Stimulated activated CD8-positive, alpha-beta memory T cell treated with anti-CD3 and anti-CD28 coated beads, Interleukin-15, amount 100 ng/mL, for 4 hours (primary cell): ENCODE measurements at regions not wholly inside any gene's neighbourhood (a gene's known extent, or its start where the extent isn't known, plus 50 kb on each side); places are given as distances from the start of the nearest gene placed in this dataset.
"Not testable (repeated sequence)": the region's sequence is repeated elsewhere in the genome, so short reads cannot be mapped to it uniquely, and the experiment has no call there.

Source experiments
- DNase-seq, 2 donors: peaks; one replicate each; pipeline ENCODE4 v3.0.0-alpha.2; 2020; ENCODE audit warnings: low read depth in 2 of 2

DNA sequence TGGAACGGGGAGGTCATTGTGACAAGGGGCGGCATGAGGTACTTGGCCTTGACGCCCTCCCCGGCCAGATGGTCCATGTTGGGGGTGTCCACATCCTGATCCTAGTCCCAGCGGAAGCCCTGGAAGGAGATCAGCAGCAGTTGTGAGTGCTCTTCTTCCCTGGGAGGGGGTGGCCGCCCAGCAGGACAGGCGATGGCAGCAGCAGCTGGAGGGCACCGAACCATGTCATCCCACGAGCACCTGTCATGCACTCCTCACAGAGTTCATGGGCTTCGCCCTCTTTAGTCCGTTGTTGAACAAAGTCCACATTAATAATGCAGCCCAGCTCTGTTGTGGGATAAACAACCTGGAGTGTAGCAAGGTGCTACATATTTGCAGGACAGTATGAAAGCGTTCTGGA, 130.7 kb downstream of the UNC93B1 start:
- DNase-seq: not testable (repeated sequence)

DNA sequence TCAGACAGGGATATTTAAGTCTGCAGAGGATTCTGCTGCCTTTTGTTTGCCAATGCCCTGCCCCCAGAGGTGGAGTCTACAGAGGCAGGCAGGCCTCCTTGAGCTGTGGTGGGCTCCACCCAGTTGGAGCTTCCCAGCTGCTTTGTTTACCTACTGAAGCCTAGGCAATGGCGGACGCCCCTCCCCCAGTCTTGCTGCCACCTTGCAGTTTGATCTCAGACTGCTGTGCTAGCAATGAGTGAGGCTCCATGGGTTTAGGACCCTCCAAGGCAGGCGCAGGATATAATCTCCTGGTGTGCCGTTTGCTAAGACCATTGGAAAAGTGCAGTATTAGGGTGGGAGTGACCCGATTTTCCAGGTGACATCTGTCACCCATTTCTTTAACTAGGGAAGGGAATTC, 132.7 kb downstream of the UNC93B1 start:
- not testable (repeated sequence) for DNase-seq

DNA sequence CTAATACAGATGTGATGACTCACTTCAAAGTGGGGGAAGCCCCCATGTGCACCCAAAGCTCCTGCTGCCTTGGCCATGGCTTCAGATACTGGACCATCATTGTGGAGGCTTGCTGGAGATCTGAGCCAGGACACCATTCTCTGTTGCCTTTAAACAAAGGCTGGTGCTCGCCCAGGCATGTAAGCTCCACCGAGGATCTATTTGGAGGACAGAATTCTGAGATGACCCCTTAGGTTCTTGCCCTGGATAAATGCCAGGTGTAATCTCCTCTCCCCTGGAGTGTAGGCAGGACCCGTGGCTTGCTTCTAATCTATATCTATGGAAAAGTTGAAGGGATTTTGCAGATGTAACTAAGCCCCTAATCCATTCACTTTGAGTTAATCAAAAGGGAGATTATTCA, 141.0 kb downstream of the UNC93B1 start:
- DNase-seq: not testable (repeated sequence)

DNA sequence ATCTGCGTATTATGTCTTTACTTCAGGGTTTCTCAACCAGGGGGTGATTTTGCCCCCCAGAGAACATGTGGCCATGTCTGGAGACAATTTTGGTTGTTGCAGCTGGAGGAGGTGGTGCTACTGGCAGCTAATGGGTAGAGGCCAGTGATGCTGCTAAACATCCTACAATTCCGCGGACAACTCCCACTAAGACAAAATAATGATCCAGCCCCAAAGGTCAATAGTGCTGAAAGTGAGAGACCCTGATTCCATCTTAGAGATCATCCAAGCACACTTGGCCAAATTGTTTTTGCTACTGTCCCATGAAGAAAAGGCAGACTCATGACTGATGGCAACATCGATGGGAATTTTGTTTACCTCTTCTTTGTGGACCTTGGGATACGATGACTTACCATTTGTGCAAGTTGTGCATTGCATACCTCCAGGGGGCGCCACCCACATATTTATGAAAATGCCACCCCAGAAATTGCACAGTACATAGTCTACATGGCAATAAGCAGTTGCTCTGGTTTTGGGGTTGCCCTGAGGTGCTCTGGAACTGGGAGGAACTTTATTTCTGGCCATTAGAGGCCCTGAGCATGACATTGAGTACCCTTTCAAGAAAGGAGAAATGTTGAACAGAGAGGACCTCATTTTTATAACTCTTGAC, 144.3 kb downstream of the UNC93B1 start:
- peak in 1 of 2 donors; percentile 19 for DNase-seq

DNA sequence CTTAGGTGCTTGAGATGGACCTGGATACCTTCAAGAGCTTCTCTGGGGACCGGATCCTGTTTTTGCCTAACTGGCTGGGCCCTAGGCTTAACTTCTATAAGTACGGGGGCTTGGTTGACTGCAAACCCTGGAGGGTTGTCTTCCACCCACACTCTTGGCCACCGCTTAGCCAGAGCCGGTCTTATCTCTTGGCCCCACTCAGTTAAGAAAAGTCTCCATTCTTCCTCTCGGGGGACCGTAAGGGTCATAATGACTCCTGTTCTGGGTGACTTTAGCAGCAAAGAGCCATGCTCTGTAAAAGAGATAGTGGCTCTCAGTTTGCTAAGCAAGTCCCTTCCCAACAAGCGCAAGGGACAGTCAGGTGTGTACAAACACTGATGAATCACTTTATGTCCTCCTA, 153.2 kb downstream of the UNC93B1 start:
- DNase-seq: not testable (repeated sequence)

DNA sequence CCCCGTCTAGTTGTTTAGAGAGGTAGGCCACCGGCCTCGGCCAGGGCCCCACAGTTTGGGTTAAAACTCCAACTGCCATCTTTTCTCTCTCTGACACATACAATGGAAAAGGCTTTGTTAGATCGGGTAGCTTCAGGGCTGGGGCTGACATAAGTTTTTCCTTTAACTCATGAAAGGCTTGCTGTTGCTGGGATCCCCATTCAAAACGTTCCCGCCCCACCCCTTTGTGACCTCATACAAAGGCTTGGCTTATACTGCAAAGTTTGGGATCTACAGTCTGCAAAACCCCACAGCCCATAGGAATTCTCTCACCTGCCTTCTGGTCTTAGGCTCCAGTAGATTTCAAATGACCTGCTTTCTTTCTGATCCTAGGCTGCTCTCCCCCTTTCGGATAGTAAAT, 154.1 kb downstream of the UNC93B1 start:
- not testable (repeated sequence) for DNase-seq

DNA sequence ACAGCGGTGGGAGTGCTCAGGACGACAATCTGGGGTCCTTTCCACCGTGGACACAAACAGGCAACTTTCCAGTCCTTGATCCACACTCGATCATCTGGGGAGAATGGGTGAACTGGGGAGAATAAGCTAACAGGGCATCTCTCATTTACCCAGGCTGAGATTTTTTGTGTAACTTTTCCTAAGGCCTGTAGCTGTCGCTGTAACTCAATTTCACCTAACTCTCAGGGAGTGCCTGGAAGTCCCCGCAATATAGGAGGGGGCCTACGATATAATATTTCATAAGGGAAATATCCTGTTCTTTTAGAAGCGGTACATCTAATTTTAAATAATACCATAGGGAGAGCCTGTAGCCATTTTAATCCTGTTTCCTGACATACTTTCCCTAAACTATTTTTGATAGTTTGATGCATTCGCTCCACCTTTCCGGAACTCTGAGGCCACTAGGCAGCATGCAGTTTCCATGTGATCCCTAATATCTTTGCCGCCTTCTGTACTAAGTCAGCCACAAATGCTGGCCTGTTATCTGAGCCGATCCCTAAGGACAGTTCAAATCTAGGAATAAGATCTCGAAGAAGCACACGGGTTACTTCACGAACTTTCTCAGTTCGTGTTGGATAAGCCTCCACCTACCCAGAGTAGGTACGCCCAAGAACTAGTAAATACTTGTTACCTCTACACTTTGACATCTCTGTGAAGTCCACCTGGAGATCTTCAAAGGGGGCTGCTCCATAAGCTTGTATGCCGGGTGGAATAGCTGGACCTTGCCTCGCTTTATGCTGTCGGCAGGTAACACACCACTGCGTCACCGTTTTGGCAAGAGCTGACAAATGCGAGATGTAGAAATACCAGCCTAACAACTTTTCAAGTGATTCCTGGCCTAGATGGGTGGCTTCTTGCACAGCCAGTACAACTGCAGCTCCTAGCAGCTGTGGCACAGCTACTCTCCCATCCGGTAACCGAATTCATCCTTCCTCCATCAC, 155.7 kb downstream of the UNC93B1 start:
- not testable (repeated sequence) for DNase-seq

DNA sequence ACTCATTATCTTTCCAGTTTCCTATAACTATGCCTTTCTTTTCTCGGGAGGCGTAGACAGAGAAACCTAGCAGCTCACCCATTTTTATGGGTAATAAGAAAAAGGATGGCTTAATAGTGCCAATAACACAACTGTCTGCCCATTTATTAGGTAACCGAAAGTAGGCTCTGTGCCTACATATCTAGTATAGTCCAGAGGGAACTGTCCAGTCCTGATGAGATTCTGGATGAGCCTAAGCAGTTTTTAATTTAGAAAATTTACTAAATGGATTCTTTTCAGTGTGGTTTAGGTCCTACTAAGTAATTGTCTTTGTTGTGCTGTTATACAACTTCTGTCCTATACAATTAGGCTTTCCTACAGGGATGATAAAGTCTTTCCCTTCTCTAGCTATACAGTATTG, 157.6 kb downstream of the UNC93B1 start:
- not testable (repeated sequence) for DNase-seq

DNA sequence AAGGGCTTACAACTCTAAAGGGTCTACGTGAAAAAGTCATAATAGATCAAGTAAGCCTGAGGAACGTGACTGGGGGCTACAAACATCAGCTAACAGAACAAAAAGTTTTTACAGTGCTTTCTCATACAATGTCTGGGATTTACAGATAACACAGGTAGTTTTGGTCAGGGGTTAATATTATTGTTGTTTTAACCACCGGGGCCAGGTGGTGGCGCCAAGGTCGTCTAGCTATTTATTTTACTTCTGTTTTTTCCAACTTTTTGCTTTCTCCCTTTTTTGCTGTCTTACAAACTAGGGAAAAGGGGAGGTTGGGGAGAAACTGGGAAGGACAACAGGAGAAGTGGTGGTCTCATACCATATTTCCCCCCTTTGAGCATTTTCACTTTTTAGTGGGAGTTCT, 158.6 kb downstream of the UNC93B1 start:
- DNase-seq: not testable (repeated sequence)

DNA sequence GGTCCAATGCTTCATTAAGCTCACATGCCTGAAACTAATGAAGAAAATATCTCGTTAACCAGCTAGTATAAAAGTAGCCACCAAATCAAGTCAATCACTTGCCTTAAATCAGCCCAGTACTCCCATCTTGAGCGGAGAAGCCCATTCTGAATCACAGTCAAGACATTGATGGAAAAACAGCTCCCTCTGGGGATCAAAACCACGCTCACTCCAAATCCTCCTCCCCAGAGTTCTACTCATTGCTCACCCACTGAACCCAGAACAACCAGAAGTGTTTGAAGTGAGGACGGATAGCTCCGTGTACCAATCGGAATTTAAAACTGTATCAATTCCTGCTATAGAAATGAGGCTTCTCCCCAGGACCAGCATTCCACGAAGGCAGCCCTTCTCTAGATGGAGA, 163.3 kb downstream of the UNC93B1 start:
- not testable (repeated sequence) for DNase-seq

DNA sequence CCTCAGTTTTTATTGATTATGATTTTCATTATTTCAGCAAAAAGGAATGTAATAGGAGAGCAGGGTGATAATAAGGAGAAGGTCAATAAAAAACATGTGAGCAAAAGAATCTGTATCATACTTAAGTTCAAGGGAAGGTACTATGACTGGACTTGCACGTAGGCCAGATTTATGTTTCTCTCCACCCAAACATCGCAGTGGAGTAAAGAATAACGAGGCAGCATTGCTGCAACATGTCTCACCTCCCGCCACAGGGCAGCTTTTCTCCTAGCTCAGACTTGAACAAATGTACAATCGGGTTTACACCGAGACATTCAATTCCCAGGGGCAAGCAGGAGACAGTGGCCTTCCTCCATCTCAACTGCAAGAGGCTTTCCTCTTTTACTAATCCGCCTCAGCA, 155.7 kb upstream of the ALDH3B2 start:
- not testable (repeated sequence) for DNase-seq

DNA sequence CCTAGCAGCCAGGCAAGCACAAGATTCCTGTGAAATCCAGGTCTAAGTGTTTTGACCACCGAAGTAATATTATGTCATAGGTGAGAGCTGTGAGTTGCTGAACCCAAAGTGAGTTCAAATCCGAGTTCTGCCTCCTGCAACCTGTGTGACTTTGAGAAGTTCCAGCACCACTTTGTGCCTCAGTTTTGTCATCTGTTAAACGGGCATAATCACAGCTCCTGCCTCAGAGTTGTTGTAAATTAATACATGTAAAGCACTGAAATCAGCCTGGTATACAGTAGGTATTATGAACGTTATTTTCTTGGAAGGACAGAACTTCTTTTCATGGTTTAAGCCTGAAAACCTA, 152.5 kb upstream of the ALDH3B2 start:
- not testable (repeated sequence) for DNase-seq

DNA sequence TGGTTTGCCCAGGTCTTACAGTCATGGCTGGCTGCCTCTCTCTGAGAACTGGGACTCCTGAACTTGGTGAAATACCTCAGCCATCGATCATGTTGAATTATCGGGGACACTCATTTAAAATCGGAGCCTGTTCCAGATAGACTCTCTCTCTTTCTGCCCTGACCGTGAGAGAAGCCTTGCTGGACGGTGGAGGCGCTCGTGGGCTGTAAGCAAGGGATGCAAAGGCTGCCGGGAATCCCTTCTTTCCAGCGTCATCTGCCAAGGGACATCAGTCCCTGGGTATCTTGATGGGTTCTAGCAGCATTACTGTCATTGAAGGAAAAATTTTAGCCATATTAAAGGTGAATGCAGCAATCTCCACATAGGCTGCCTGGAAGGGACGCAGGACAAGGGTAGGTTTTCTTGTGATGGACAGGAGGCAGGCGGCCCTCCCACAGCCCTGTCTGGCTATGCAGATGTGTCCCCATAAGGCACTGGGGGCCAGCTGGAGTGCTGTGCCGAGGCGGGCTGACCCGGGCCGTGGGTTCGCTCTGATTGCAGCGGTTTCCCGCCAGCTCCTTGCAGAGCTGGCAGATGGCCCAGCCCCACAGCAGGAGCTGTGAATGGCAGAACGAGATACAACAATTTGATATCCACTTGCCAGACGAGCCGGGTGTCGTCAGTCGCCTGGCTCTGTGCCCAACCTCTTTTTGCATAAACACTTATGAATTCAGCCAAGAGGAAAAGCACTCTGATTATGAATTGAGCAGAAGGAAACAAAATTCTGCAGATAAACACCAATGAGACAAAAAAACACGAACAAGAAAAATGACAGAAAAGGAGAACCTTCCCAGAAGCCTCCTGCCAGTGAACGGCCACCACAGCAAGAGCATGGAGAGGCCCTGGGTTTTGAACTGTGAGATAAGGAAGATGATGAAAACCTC, 151.9 kb upstream of the ALDH3B2 start:
- not testable (repeated sequence) for DNase-seq

DNA sequence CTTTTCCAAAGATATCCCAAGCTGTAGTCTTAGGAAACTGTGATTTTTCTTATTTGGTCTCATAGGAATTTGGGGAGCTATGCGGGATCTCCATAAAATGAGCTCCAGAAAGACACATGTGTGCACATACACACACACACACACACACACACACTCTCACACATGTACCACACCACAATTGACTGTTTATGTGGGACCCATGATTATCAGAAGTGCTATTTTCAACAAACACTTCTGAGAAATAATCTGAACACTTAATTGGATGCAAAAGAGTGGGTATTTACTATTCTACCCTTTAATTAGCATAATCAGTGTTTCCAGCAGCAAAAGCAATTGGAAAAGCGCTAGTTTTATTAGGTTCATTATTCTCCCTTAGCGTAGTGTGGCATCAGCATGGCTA, 150.4 kb upstream of the ALDH3B2 start:
- DNase-seq: not testable (repeated sequence)

DNA sequence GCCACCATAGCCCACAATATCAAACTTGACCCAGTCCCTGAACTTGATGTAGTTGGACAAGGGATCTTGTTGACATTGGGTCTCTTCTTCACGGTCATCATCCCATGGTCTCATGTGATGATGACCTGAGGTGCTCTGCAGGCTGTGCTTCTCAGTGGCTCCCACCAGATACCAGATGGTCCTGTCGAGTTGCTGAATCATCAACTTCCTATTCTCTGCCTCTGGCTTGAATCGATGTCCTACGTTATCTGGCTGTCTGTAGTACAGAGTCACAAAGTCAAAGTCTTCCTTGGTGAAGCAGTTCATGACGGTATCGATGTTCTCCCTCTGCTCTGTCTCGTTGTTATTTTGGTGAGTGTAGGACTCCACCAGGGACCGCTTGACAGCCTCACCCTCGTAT, 145.7 kb upstream of the ALDH3B2 start:
- DNase-seq: no peak

DNA sequence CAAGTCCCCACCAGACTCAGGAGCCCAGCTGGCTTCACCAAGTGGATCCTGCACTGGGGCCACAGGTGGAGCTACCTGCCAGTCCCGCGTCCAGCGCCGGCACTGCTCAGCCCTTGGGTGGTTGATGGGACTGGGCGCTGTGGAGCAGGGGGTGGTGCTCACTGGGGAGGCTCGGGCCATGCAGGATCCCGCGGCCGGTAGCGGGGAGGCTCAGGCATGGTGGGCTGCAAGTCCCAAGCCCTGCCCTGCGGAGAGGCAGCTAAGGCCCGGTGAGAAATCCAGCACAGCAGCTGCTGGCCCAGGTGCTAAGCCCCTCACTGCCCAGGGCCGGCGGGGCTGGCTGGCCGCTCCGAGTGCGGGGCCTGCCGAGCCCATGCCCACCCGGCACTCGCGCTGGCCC, 143.1 kb upstream of the ALDH3B2 start:
- DNase-seq: not testable (repeated sequence)

DNA sequence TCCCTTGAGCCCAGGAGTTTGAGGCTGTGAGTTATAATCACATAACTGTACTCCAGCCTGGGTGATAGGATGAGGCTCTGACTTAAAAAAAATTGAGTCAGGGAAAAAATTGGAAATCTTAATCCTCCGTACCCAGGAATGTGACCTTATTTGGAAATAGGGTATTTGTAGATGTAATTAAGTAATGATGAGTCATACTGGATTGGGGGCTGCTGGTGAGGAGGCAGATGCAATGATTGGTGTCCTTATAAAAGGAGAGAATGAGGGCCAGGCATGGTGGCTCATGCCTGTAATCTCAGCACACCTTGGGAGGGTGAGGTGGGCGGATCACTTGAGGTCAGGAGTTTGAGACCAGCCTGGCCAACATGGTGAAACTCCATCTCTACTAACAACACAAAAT, 134.9 kb upstream of the ALDH3B2 start:
- DNase-seq: not testable (repeated sequence)

DNA sequence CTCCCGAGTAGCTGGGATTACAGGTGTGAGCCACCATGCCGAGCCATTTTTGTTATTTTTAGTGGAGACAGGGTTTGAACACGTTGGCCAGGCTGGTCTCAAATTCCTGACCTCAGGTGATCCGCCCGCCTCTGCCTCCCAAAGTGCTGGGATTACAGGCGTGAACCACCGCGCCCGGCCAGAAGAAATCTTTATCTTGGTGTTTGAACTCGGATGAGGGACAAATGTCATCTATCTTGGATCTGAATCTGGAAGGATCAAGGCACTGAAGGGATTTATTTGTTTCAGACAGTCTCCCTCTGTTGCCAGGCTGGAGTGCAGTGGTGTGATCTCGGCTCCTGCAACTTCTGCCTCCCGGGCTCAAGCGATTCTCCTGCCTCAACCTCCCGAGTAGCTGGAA, 133.5 kb upstream of the ALDH3B2 start:
- DNase-seq: not testable (repeated sequence)

DNA sequence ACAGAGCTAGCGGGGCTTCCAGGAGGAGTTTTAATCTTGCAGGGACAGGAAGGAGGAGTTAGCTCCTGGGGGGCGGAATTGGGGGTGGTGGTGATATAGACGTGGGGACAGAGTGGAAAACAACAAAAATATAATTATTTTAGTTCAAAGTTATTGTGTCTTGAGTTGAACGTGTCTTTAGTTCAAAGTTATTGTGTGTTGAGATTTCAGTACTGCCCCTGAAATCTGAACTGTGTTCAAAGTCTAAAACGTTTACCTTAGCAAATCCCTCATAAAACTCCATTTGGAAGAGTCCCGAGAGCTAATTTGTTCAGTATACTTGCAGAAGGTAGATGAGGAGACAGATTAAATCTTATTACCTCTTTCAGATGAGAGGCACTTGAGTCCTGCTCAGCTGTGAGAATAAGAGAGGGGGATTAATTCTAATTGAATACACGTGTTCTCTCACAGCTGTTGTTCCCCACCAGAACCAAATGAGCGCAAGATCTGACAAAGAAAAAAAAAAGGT, 132.4 kb upstream of the ALDH3B2 start:
- DNase-seq: not testable (repeated sequence)

DNA sequence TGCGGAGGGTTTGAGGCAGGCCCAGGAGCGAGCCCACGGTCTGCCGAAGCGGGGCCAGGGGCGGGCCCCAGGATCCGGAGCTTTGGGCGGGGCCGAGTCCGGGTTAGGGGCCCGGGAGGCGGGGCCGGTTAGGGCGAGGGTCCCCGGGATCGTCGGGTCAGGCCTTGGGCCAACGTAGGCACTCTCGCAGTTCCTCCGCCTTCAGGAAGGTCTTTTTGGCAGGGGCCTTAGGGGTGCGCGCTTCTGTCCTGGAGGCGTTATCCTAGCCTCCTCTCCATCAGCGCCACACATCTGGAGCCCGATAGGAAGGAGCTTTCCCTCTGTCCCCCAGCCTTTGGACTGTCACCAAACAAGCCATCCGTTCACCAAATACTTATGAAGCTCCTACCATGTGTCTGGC, 131.8 kb upstream of the ALDH3B2 start:
- not testable (repeated sequence) for DNase-seq

DNA sequence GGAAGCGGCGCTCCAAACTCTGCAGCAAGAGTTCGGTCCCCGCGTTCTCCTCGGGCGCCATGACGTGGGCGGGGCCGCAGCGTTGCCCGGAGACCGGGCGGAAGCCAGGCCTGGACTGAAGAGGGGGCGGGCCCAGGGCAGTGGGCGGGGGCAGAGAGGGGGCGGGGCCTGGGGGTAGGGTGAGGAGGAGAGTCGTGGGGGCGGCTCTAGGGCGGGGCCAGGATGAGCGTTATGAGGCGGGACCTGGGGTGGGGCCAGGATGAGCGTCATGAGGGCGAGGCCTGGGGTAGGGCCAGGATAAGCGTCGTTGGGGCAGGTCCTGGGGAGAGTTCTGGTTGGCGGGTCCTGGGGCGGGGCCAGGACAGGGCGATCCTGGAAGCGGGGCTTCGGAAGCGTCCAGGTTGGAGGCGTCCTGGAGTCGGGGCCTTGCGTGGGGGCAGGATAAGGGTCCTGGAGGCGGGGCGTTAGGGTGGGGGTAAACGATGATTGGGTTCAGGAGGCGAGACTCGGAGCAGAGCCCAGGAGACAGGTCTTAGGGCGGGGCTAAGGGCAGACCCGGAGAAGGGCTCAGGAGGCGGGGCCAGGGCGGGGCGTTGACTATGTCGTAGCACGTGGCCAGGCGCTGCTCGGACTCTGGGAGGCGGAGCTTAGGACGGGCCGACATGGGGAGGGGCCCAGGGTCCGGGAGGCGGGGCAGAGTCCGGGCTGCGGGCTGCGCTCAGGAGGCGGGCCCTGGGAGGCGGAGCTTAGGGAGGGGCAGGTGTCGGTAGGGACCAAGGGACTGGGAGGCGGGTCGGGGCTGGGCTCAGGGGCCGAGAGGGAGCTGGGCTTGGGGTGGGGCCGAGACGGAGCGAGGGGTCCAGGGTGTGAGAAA, 131.1 kb upstream of the ALDH3B2 start:
- peak; percentile 90 to 97 for DNase-seq
